Adrenal gland (tissue), 9 donors: ENCODE measurements at regions not wholly inside any gene's neighbourhood (a gene's known extent, or its start where the extent isn't known, plus 50 kb on each side); places are given as distances from the start of the nearest gene placed in this dataset.
A peak's percentile ranks its signal among the peaks of the same experiment; 100 is the strongest.
"Not testable (repeated sequence)": the region's sequence is repeated elsewhere in the genome, so short reads cannot be mapped to it uniquely, and the experiment has no call there.

Experiments used
- DNase-seq, 7 donors: peaks; one replicate each; pipeline ENCODE4 v3.0.0-alpha.2; 2019 to 2020
- H3K27ac ChIP-seq, 5 donors: fragments of 200-600 bp; sonication (generic) in 4 of 5; 1 replicate in 3 of 5; 2 replicates in 2 of 5; pipeline versions ENCODE4 v1.5.1 to v1.8.0; 2016 to 2020; ENCODE audit warnings: mild to moderate bottlenecking in 1 of 5
- H3K27me3 ChIP-seq: fragments of 200-600 bp; 2 replicates; pipeline ENCODE4 v1.8.0; 2021
- H3K36me3 ChIP-seq, 2 donors: fragments of 200-600 bp; replicated peaks in 1 of 2; 1 replicate in 1 of 2; 2 replicates in 1 of 2; pipeline versions ENCODE4 v1.5.1 to v1.8.0; 2018 to 2022
- H3K4me1 ChIP-seq, 2 donors: fragments of 200-600 bp; replicated peaks in 1 of 2; 1 replicate in 1 of 2; 2 replicates in 1 of 2; pipeline versions ENCODE4 v1.5.1 to v1.8.0; 2018 to 2021
- H3K4me3 ChIP-seq, 4 donors: fragments of 200-600 bp; sonication (generic) in 3 of 4; one replicate each; pipeline ENCODE4 v1.5.1; 2016 to 2018
- H3K9me3 ChIP-seq, 3 donors: fragments of 200-600 bp; sonication (generic) in 1 of 3; replicated peaks in 1 of 3; 1 replicate in 2 of 3; 2 replicates in 1 of 3; pipeline versions ENCODE4 v1.5.1 to v1.8.0; 2016 to 2021
- CTCF ChIP-seq, 6 experiments: fragments of 450-650 bp in 4 of 6; fragments of 200-600 bp in 2 of 6; sonication (generic) in 1 of 6; IDR thresholded peaks; 1 replicate in 5 of 6; 2 replicates in 1 of 6; pipeline versions ENCODE4 v1.5.1 to v1.8.0; 2016 to 2021; ENCODE audit warnings: antibody characterized with exemption in 6 of 6, mild to moderate bottlenecking in 2 of 6, moderate library complexity in 1 of 6
- POLR2A ChIP-seq, 2 donors: fragments of 450-650 bp; IDR thresholded peaks; one replicate each; pipeline ENCODE4 v1.6.1; 2017; ENCODE audit warnings: antibody characterized with exemption in 2 of 2, mild to moderate bottlenecking in 2 of 2, moderate library complexity in 1 of 2
- WGBS, 4 donors: extraction: QIAGEN DNeasy Blood & Tissue Kit in 2 of 4; methylation state at CpG; one replicate each; pipeline versions ENCODE4 v1.1.5 to v1.1.7; 2013 to 2017; 5-methylcytosine and 5-hydroxymethylcytosine counted together
- intact Hi-C, 2 donors: fragments of 100-400 bp; cut with DNase I; formaldehyde crosslinking; loops; one replicate each; pipeline versions ENCODE4 v1.14.1 to v1.15.0; 2022 to 2023
- donor health status: healthy with polysubstance abuse.
- donor health status: Bipolar disorder and iron deficiency.
- donor health status: DM: yes; HTN: yes; CAD: no.
- donor health status: DM: no; HTN: no; CAD: no.
- donor health status: DM: no; HTN: no; CAD: no.

- TF ChIP-seq POLR2A (IDR thresholded peaks at IDR 0.05) (no peak), CTCF (IDR thresholded peaks at IDR 0.05) (no peak)
- Histone ChIP-seq H3K27ac (no peak overlapping the region), H3K4me1 (no peaks in the 10 kb centered on the region), H3K27me3 (no peaks in the 10 kb centered on the region), H3K9me3 (no peaks in the 10 kb centered on the region), H3K4me3 (no peak overlapping the region), H3K36me3 (no peaks in the 10 kb centered on the region)
- no peak for DNase-seq
- 91 to 100% (median 93%) methylated on average over 10 to 32 of the region's 32 CpGs for WGBS, 4 donors
- intact Hi-C loops: no loop called here
Measured at GRCh38 chr2:131656816-131657633, 129.3 kb downstream of the CCDC74A start.

- H3K36me3 ChIP-seq: no peaks in the 10 kb centered on the region
- no peak overlapping the region for H3K4me3 ChIP-seq
- DNase-seq: no peak
- intact Hi-C loops: no loop called here
- TF ChIP-seq CTCF (IDR thresholded peaks at IDR 0.05) (no peak), POLR2A (IDR thresholded peaks at IDR 0.05) (no peak)
- H3K9me3 ChIP-seq: no peaks in the 10 kb centered on the region
- H3K27me3 ChIP-seq: no peaks in the 10 kb centered on the region
- H3K4me1 ChIP-seq: no peaks in the 10 kb centered on the region
- no peak overlapping the region for H3K27ac ChIP-seq
- WGBS, 4 donors: 97% methylated on average over 17 to 49 of the region's 49 CpGs
Measured at GRCh38 chr2:131657895-131658768, 130.4 kb downstream of the CCDC74A start.

GRCh38 chr2:131658769-131659131 lies 131.1 kb downstream of the CCDC74A start:
- intact Hi-C loops: no loop called here
- H3K27ac ChIP-seq: peak overlapping the region in 1 of 5 donors; percentile 31
- H3K4me1 ChIP-seq: no peaks in the 10 kb centered on the region
- no peak overlapping the region for H3K4me3 ChIP-seq
- no peaks in the 10 kb centered on the region for H3K9me3 ChIP-seq
- H3K36me3 ChIP-seq: no peaks in the 10 kb centered on the region
- 96 to 100% (median 97%) methylated on average over 1 to 16 of the region's 16 CpGs for WGBS, 4 donors
- no peak for TF ChIP-seq CTCF (IDR thresholded peaks at IDR 0.05)
- DNase-seq: no peak
- no peaks in the 10 kb centered on the region for H3K27me3 ChIP-seq

GRCh38 chr2:131659168-131659572 lies 131.5 kb downstream of the CCDC74A start:
- no peak overlapping the region for H3K4me3 ChIP-seq
- TF ChIP-seq POLR2A (IDR thresholded peaks at IDR 0.05): no peak
- H3K4me1 ChIP-seq: no peaks in the 10 kb centered on the region
- no peaks in the 10 kb centered on the region for H3K9me3 ChIP-seq
- intact Hi-C loops: no loop called here
- H3K27ac ChIP-seq: peak overlapping the region in 1 of 5 donors; percentile 31
- no peaks in the 10 kb centered on the region for H3K36me3 ChIP-seq
- 46 to 70% (median 66%) methylated on average over 4 to 8 of the region's 8 CpGs for WGBS, 4 donors
- no peaks in the 10 kb centered on the region for H3K27me3 ChIP-seq
- DNase-seq: peak in 6 of 7 donors; percentile 32 to 71 (median 58)

- H3K27me3 ChIP-seq, H3K4me1 ChIP-seq, H3K4me3 ChIP-seq, DNase-seq, H3K27ac ChIP-seq, intact Hi-C loops, H3K36me3 ChIP-seq, H3K9me3 ChIP-seq: not testable (repeated sequence)
- 54 to 55% (median 55%) methylated on average over 8 of the region's 8 CpGs for WGBS, 4 donors
Measured at GRCh38 chr2:131661101-131661782, 133.6 kb downstream of the CCDC74A start.

GRCh38 chr2:131661884-131662535 lies 134.3 kb downstream of the CCDC74A start:
- intact Hi-C loops, H3K27me3 ChIP-seq, H3K27ac ChIP-seq, DNase-seq, H3K9me3 ChIP-seq, H3K36me3 ChIP-seq, H3K4me3 ChIP-seq, H3K4me1 ChIP-seq: not testable (repeated sequence)
- WGBS, 4 donors: 93 to 95% (median 94%) methylated on average over 5 of the region's 5 CpGs

- H3K9me3 ChIP-seq, H3K4me1 ChIP-seq, H3K27me3 ChIP-seq, intact Hi-C loops, DNase-seq, H3K27ac ChIP-seq, H3K4me3 ChIP-seq, H3K36me3 ChIP-seq: not testable (repeated sequence)
- WGBS, 4 donors: 85 to 90% (median 87%) methylated on average over 5 of the region's 5 CpGs
Measured at GRCh38 chr2:131663501-131663900, 135.8 kb downstream of the CCDC74A start.
